GM21723 (cell line): ENCODE measurements at regions not wholly inside any gene's neighbourhood (a gene's known extent, or its start where the extent isn't known, plus 50 kb on each side); places are given as distances from the start of the nearest gene placed in this dataset.
"Not testable (repeated sequence)": the region's sequence is repeated elsewhere in the genome, so short reads cannot be mapped to it uniquely, and the experiment has no call there.

Experiments used
- ATAC-seq: cut with Tn5 transposase; IDR thresholded peaks from one replicate; pipeline ENCODE4 v1.9.1; 2021; ENCODE audit warnings: mild to moderate bottlenecking, moderate library complexity; ENCODE audit not compliant: unreplicated experiment

- no peak for ATAC-seq
Measured at GRCh38 chr6:85236636-85237035, 213.2 kb upstream of the NT5E start.

GRCh38 chr6:85227345-85227744 lies 222.5 kb upstream of the NT5E start:
- ATAC-seq: not testable (repeated sequence)

GRCh38 chr6:85212794-85213193 lies 237.1 kb upstream of the NT5E start:
- not testable (repeated sequence) for ATAC-seq

GRCh38 chr6:85195243-85195642 lies 254.6 kb upstream of the NT5E start:
- no peak for ATAC-seq

- ATAC-seq: no peak
Measured at GRCh38 chr6:85193339-85193738, 256.5 kb upstream of the NT5E start.

- ATAC-seq: no peak
Measured at GRCh38 chr6:85192596-85192995, 257.3 kb upstream of the NT5E start.

- no peak for ATAC-seq
Measured at GRCh38 chr6:85192186-85192585, 257.7 kb upstream of the NT5E start.

- ATAC-seq: no peak
Measured at GRCh38 chr6:85191656-85192055, 258.2 kb upstream of the NT5E start.

- ATAC-seq: no peak
Measured at GRCh38 chr6:85186546-85187175, 263.2 kb upstream of the NT5E start.

GRCh38 chr6:85185977-85186376 lies 263.9 kb upstream of the NT5E start:
- ATAC-seq: no peak

- no peak for ATAC-seq
Measured at GRCh38 chr6:85183841-85184240, 266.0 kb upstream of the NT5E start.

- ATAC-seq: no peak
Measured at GRCh38 chr6:85172705-85173104, 277.2 kb upstream of the NT5E start.

- no peak for ATAC-seq
Measured at GRCh38 chr6:85172161-85172560, 277.7 kb upstream of the NT5E start.

- ATAC-seq: no peak
Measured at GRCh38 chr6:85169189-85169588, 280.7 kb upstream of the NT5E start.

- ATAC-seq: no peak
Measured at GRCh38 chr6:85168146-85168545, 281.7 kb upstream of the NT5E start.

GRCh38 chr6:85166114-85166741 lies 283.7 kb upstream of the NT5E start:
- ATAC-seq: no peak

- no peak for ATAC-seq
Measured at GRCh38 chr6:85163156-85164080, 286.5 kb upstream of the NT5E start.

GRCh38 chr6:85157311-85157710 lies 292.6 kb upstream of the NT5E start:
- no peak for ATAC-seq

- no peak for ATAC-seq
Measured at GRCh38 chr6:85143676-85144075, 306.2 kb upstream of the NT5E start.

GRCh38 chr6:85137865-85138264 lies 312.0 kb upstream of the NT5E start:
- no peak for ATAC-seq

- ATAC-seq: no peak
Measured at GRCh38 chr6:85136310-85136709, 313.6 kb upstream of the NT5E start.
